ENCODE measurements at regions not wholly inside any gene's neighbourhood (a gene's known extent, or its start where the extent isn't known, plus 50 kb on each side); places are given as distances from the start of the nearest gene placed in this dataset.

DNA sequence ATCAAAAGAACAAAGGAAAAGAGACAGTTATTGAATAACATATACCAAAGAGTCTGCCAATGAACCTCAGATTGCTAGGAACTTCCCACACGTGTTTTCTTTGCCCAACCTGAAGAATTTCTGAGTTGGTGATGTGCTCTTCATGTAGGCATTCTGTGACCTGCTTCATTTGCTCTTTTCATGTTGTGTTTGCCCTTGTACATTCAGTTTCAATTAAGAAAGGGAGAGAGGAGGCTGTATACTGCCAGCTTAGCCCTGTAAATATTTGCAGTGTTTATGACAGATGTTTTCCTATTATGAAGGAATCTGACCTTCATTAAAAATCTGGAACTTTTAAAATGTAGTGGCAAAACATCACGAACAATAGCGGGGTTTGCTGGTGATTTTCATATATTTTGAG lies 168.5 kb downstream of the GAS1 start:
- TF ChIP-seq, protein P1, sequence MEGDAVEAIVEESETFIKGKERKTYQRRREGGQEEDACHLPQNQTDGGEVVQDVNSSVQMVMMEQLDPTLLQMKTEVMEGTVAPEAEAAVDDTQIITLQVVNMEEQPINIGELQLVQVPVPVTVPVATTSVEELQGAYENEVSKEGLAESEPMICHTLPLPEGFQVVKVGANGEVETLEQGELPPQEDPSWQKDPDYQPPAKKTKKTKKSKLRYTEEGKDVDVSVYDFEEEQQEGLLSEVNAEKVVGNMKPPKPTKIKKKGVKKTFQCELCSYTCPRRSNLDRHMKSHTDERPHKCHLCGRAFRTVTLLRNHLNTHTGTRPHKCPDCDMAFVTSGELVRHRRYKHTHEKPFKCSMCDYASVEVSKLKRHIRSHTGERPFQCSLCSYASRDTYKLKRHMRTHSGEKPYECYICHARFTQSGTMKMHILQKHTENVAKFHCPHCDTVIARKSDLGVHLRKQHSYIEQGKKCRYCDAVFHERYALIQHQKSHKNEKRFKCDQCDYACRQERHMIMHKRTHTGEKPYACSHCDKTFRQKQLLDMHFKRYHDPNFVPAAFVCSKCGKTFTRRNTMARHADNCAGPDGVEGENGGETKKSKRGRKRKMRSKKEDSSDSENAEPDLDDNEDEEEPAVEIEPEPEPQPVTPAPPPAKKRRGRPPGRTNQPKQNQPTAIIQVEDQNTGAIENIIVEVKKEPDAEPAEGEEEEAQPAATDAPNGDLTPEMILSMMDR (IDR thresholded peaks at IDR 0.05; ENCODE audit: insufficient read depth, low read depth, low read length, missing control alignments): no peak
- H3K4me3 ChIP-seq (ENCODE audit: low read depth, low read length): no peak overlapping the region
- no peak for DNase-seq (ENCODE audit: low read depth)

DNA sequence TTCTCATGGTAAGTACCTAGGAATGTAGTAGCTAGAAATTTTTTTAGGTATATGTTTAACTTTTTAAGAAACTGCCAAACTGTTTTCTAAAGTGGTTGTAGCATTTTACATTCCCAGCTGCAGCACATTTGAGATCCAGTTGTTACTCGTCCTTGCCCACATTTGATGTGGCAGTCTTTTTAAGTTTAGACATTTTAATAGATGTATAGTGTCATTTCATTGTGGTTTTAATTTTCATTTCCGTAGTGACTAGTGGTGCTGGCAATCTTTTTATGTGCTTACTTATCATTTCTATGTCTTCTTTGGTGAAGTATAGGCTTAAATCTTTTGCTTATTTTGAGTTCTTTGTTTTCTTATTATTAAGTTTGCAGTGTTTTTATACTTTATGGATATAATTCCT lies 171.6 kb downstream of the GAS1 start:
- no peak overlapping the region for H3K4me3 ChIP-seq (ENCODE audit: low read depth, low read length)
- DNase-seq (ENCODE audit: low read depth): no peak
- TF ChIP-seq, protein P1 (IDR thresholded peaks at IDR 0.05; ENCODE audit: insufficient read depth, low read depth, low read length, missing control alignments): no peak

DNA sequence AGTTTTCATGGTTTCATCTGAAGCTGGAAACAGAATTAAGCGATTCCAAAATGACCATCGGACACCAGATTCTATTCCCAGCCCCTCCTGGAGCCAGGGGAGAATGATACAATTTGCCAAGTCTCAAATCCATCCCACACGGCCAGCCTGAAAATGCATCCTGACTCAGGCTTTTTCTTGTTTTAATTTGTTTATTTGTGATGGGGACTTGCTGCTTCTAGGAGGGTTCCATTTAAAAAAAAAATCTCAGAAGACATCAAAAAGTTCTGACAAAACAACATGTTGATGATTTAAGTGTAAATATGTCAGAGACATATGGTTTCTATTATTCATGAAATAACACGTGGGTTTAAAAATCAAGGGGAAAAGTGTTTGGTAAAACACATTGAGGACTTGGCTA lies 173.2 kb downstream of the GAS1 start:
- TF ChIP-seq, protein P1 (IDR thresholded peaks at IDR 0.05; ENCODE audit: insufficient read depth, low read depth, low read length, missing control alignments): no peak
- no peak for DNase-seq (ENCODE audit: low read depth)
- no peak overlapping the region for H3K4me3 ChIP-seq (ENCODE audit: low read depth, low read length)

DNA sequence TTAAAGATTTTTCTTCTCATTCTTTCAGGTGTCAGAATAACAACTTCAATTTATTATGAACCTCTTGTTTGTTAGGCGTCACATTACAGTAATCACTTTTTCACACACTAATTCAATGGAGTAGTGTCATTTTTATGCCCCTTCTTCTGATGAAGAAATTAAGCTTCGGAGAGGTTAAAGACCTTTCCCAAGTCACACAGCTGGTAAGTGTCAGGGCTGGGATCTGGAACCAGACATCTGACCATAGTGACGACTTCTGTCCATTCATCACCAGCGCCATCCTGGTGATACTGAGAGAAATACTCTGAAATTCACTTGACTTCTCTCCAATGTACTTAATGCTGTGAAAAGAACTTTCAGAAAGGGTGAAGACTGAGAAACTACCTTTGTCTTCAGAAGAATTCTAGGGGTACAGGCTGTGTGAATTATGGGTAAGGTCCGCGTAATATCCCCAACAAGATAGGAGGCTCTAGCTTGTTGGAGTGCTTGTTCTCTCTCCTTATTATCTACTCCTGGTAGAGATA lies 173.8 kb downstream of the GAS1 start:
- H3K4me3 ChIP-seq (ENCODE audit: low read depth, low read length): no peak overlapping the region
- TF ChIP-seq, protein P1 (IDR thresholded peaks at IDR 0.05; ENCODE audit: insufficient read depth, low read depth, low read length, missing control alignments): no peak
- DNase-seq (ENCODE audit: low read depth): no peak

DNA sequence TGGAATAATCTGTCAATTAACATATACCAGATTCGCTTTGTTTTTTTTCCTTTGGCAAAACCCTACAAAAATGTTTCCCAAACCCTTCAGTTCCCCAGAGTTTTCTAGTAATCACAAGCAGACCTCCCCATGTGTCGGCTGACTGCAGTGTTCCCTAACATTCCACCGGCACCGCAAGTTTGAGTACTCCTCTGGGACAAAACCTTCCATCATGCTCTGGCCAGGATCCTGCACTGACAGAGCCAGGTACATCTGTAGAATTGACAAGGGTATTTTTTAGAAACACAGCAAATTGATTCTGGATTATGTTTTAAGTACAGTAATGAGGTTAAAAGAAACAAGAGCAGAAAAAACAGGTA lies 174.7 kb downstream of the GAS1 start:
- H3K4me3 ChIP-seq (ENCODE audit: low read depth, low read length): no peak overlapping the region
- no peak for DNase-seq (ENCODE audit: low read depth)
- TF ChIP-seq, protein P1 (IDR thresholded peaks at IDR 0.05; ENCODE audit: insufficient read depth, low read depth, low read length, missing control alignments): no peak

DNA sequence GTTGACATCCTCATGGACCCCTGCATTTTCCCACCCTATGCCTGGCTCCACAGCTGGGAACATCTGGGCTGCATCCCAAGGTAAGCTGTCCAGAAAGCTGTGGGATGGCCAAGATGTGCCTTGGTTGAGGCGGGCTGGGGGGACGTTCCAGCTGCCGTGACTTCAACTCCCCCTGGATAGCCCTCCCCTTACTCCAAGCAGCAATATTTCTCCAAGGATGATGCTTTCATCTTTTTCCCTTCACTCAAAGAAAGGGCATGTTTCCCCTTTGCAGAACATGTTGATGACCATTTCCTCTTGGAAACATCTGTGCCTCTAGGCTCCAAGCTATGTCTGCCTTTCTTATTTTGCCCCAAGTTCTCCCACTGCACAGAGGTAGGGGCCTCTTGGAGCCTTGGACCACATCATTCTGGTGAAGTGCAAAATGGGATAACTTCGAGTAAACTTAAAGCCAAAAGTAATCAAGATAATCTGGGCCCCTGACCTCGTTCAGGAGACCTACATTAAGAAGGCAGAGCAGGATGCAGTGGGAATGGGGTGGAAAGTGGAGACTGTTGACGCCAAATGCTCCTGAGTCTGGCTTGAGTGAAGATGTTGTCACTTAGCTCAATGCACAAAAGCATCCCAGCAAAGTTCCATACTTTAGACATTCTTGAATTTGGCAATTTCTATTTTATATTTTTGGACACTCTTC lies 175.2 kb downstream of the GAS1 start:
- no peak for DNase-seq (ENCODE audit: low read depth)
- no peak overlapping the region for H3K4me3 ChIP-seq (ENCODE audit: low read depth, low read length)
- TF ChIP-seq, protein P1 (IDR thresholded peaks at IDR 0.05; ENCODE audit: insufficient read depth, low read depth, low read length, missing control alignments): no peak

DNA sequence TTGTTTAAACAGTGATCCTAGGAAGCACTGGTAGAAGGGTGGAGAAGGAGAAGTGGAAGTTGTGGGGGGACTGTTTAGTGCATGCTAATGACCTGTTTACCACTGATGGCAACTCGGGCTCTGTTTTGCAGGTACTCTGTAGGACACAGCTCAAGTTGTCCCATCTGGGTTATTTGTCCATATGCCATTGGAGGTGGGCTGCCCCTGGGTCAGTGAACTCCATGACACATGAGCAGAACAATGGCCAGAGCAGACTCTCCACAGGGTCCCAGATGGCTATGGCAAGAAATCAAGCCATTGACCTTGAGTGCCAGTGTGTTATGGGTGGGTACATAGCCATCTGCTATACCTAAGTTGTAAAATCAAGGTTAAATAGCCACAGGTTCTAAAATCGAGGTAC lies 175.9 kb downstream of the GAS1 start:
- TF ChIP-seq, protein P1 (IDR thresholded peaks at IDR 0.05; ENCODE audit: insufficient read depth, low read depth, low read length, missing control alignments): no peak
- no peak overlapping the region for H3K4me3 ChIP-seq (ENCODE audit: low read depth, low read length)
- no peak for DNase-seq (ENCODE audit: low read depth)
